AG04450 (cell line): ENCODE measurements at regions not wholly inside any gene's neighbourhood (a gene's known extent, or its start where the extent isn't known, plus 50 kb on each side); places are given as distances from the start of the nearest gene placed in this dataset.

Experiments used
- CTCF ChIA-PET: fragments of 300-600, 350-600 bp; formaldehyde crosslinking; extraction: SDS; loops from one replicate; lab custom pipeline; 2022; ENCODE audit warnings: antibody characterized with exemption, inconsistent platforms; lab: Charles Lee
- POLR2A ChIA-PET: fragments of 350-600 bp; formaldehyde crosslinking; extraction: SDS; loops from one replicate; lab custom pipeline; 2021; ENCODE audit warnings: antibody characterized with exemption, inconsistent platforms; lab: Yijun Ruan, JAX
- DNase-seq: peaks from one replicate; pipeline ENCODE4 v3.0.0-alpha.2; 2011; ENCODE audit warnings: low read depth, low spot score
- H3K27ac ChIP-seq: one replicate; pipeline ENCODE4 v1.5.1; 2012; ENCODE audit warnings: low read depth, low read length, control low read depth
- H3K27me3 ChIP-seq: one replicate; pipeline ENCODE4 v1.6.0; 2012; ENCODE audit warnings: low read length; ENCODE audit not compliant: control insufficient read depth, insufficient read depth
- H3K4me3 ChIP-seq: 2 replicates; pipeline ENCODE4 v1.5.1; 2011; ENCODE audit warnings: mild to moderate bottlenecking, low read depth, low read length, control low read depth
- H3K9me3 ChIP-seq: 2 replicates; pipeline ENCODE4 v1.5.1; 2012; ENCODE audit warnings: low read length; ENCODE audit not compliant: control insufficient read depth, insufficient read depth
- TF ChIP-seq, protein P1 (sequence below): IDR thresholded peaks from 2 replicates; pipeline ENCODE4 v1.5.1; 2011; ENCODE audit warnings: low read depth, low read length, control low read depth, inconsistent platforms

DNA sequence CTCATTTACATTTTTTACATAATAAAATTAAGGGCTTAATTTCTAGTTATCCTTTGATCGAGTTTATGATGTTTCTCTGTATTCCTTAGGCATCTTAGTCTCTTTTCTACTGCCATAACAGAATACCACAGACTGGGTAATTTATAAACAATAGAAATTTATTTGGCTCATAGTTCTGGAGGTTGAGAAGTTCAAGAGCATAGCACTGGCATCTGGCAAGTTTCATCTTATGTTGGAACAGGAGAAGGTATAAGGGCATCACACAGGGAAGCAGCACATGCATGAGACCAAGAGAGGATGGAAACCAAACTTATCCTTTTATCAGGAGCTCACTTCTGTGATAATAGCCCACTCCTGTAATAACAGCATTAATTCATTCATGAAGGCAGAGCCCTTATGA, 284.9 kb upstream of the COX7C start:
- ChIA-PET CTCF (no interaction called here), POLR2A (no interaction called here)
- no peak overlapping the region for H3K27ac ChIP-seq
- H3K27me3 ChIP-seq, result no peaks in the 10 kb centered on the region
- DNase-seq, result no peak
- peaks cover 2% of the 10 kb centered on the region; the same call in 1 of the 2 replicates for H3K9me3 ChIP-seq
- H3K4me3 ChIP-seq, result no peak overlapping the region
- TF ChIP-seq, protein P1, sequence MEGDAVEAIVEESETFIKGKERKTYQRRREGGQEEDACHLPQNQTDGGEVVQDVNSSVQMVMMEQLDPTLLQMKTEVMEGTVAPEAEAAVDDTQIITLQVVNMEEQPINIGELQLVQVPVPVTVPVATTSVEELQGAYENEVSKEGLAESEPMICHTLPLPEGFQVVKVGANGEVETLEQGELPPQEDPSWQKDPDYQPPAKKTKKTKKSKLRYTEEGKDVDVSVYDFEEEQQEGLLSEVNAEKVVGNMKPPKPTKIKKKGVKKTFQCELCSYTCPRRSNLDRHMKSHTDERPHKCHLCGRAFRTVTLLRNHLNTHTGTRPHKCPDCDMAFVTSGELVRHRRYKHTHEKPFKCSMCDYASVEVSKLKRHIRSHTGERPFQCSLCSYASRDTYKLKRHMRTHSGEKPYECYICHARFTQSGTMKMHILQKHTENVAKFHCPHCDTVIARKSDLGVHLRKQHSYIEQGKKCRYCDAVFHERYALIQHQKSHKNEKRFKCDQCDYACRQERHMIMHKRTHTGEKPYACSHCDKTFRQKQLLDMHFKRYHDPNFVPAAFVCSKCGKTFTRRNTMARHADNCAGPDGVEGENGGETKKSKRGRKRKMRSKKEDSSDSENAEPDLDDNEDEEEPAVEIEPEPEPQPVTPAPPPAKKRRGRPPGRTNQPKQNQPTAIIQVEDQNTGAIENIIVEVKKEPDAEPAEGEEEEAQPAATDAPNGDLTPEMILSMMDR, result no peak

DNA sequence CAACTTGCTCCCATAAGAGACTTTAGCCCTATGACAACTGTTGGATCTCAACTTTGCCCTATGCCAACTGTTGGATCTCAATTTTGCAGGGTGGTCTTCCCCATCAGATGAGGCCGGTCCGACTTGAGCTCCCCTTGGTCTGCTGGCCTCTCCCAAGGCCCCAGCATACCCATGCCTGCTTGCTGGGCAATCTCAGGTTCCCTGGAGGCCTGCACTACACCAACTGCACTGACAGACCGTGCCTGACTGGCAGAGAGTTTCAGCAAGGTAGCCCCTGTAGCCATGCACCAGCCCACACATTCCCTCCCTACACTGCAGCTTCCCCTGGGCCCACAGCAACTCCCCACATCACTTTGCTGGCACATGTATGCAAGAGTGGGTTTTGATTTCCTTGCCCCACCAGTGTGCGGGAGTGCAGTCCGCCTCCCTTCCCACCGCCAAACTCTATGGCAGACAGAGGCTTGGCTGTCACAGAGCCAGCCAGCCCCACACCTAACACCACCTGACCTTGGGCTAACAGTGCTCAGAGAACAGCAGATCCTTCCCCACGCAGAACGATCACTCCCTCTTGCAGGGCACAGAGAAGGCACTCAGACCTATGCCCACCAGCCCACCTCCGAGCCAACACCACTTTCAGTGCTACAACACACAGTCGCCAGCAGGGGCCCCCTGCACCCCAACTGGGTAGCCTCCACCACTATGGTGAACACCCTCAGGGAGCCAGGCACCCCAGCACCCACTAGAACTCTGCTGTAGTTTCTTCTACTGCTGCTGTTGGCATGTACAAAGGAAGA, 279.9 kb upstream of the COX7C start:
- H3K27me3 ChIP-seq, result no peaks in the 10 kb centered on the region
- DNase-seq, result no peak
- peaks cover 5% of the 10 kb centered on the region; the same call in 1 of the 2 replicates for H3K9me3 ChIP-seq
- POLR2A ChIA-PET, result no interaction called here
- H3K4me3 ChIP-seq, result no peak overlapping the region
- TF ChIP-seq, protein P1, result no peak
- CTCF ChIA-PET, result no interaction called here
- no peak overlapping the region for H3K27ac ChIP-seq

DNA sequence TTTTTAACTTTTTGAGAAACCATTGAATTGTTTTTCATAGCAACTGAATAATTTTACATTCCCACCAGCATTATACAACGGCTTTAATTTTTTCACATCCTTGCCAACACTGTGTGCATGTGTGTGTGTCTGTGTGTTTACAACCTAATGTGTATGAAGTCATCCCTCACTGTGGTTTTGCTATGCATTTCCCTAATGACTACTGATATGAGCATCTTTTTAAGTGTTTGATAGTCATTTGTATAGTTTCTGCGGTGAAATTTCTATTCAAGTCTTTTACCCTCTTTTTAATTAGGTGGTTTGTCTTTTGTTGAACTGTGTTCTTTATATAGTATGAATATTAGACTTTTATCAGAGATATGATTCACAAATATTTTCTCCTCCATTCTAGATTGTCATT, 263.1 kb upstream of the COX7C start:
- Histone ChIP-seq H3K4me3 (no peak overlapping the region), H3K27me3 (no peaks in the 10 kb centered on the region), H3K27ac (no peak overlapping the region), H3K9me3 (no peaks in the 10 kb centered on the region)
- CTCF ChIA-PET, result no interaction called here
- DNase-seq, result no peak
- POLR2A ChIA-PET, result no interaction called here
- TF ChIP-seq, protein P1, result no peak

DNA sequence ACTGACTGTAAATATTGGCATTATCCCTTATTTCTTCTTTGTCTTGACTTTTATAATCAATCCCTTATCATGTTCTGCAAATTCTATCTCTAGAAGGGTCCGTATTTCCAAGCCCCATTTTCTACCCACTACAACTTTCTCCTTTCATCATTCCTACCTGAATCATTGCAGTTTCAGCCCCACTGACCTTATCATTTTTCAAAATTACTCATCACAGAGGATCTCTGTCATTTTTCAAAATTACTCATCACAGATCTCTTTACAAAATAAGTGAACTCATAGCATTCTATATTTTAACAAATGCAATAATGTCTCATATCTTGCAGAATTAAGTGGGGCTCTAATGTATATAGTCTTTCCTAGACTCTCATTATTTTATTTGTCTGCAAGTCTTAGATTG, 256.9 kb upstream of the COX7C start:
- no peaks in the 10 kb centered on the region for H3K9me3 ChIP-seq
- no peaks in the 10 kb centered on the region for H3K27me3 ChIP-seq
- ChIA-PET CTCF (no interaction called here), POLR2A (no interaction called here)
- no peak overlapping the region for H3K27ac ChIP-seq
- DNase-seq, result no peak
- H3K4me3 ChIP-seq, result no peak overlapping the region
- TF ChIP-seq, protein P1, result no peak

DNA sequence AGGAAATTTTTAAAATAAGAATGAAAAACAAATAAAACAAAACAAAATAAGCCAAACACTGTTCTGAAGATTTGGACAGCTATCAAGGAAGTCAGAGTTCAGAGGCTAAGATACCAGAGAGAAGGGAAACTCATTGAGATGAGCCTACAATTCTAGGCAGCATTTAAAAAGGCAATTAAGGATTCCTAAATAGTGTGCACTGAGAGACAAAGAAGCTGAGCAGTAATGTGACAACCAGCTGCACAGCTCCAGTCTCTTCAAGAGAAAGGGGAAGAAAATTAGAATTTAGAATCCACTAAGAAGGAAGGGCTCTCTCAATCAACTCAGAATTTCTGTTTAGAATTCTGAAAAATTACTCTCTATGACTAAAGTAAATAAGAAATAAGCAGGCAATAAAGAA, 246.7 kb upstream of the COX7C start:
- no peak overlapping the region for H3K27ac ChIP-seq
- CTCF ChIA-PET, result no interaction called here
- TF ChIP-seq, protein P1, result no peak
- DNase-seq, result no peak
- no peak overlapping the region for H3K4me3 ChIP-seq
- no peaks in the 10 kb centered on the region for H3K9me3 ChIP-seq
- POLR2A ChIA-PET, result no interaction called here
- H3K27me3 ChIP-seq, result no peaks in the 10 kb centered on the region
